ENCODE measurements at regions not wholly inside any gene's neighbourhood (a gene's known extent, or its start where the extent isn't known, plus 50 kb on each side); places are given as distances from the start of the nearest gene placed in this dataset.

GRCh38 chr10:133006202-133006601, 63.8 kb upstream of the CFAP46 start:
- DNase-seq (ENCODE audit: low spot score): no peak

- DNase-seq (ENCODE audit: low spot score): no peak
Measured at GRCh38 chr10:133004478-133004877, 62.1 kb upstream of the CFAP46 start.

- no peak for DNase-seq (ENCODE audit: low spot score)
Measured at GRCh38 chr10:133003188-133003587, 60.8 kb upstream of the CFAP46 start.

- no peak for DNase-seq (ENCODE audit: low spot score)
Measured at GRCh38 chr10:133002685-133003084, 60.3 kb upstream of the CFAP46 start.

- no peak for DNase-seq (ENCODE audit: low spot score)
Measured at GRCh38 chr10:133001114-133001513, 58.7 kb upstream of the CFAP46 start.

GRCh38 chr10:133000648-133001047, 58.3 kb upstream of the CFAP46 start:
- no peak for DNase-seq (ENCODE audit: low spot score)

GRCh38 chr10:132997517-132998265, 55.3 kb upstream of the CFAP46 start:
- no peak for DNase-seq (ENCODE audit: low spot score)

- no peak for DNase-seq (ENCODE audit: low spot score)
Measured at GRCh38 chr10:132996603-132997343, 54.4 kb upstream of the CFAP46 start.

- no peak for DNase-seq (ENCODE audit: low spot score)
Measured at GRCh38 chr10:132995909-132996602, 53.7 kb upstream of the CFAP46 start.

GRCh38 chr10:132994811-132995210, 52.4 kb upstream of the CFAP46 start:
- DNase-seq (ENCODE audit: low spot score): no peak

- DNase-seq (ENCODE audit: low spot score): no peak
Measured at GRCh38 chr10:132994185-132994796, 51.9 kb upstream of the CFAP46 start.

- no peak for DNase-seq (ENCODE audit: low spot score)
Measured at GRCh38 chr10:132993271-132994184, 51.2 kb upstream of the CFAP46 start.

- no peak for DNase-seq (ENCODE audit: low spot score)
Measured at GRCh38 chr10:132992433-132993215, 50.3 kb upstream of the CFAP46 start.

All from left forelimb (tissue), 1 donor.